ENCODE measurements at regions not wholly inside any gene's neighbourhood (a gene's known extent, or its start where the extent isn't known, plus 50 kb on each side); places are given as distances from the start of the nearest gene placed in this dataset.

- intact Hi-C loops (cut with DNase I; ENCODE audit: low total_unique reads) = no loop called here
Measured at GRCh38 chr13:108407495-108407894, 138.0 kb downstream of the TNFSF13B start.

GRCh38 chr13:108408672-108409071 lies 139.2 kb downstream of the TNFSF13B start:
- 0 to 16% methylated on average over 1 to 2 of the region's 2 CpGs for WGBS, 2 donors (ENCODE audit: low coverage in 1 of 2)
- Histone ChIP-seq H3K36me3 (no peaks in the 10 kb centered on the region), H3K27me3 (no peaks in the 10 kb centered on the region), H3K27ac (no peak overlapping the region), H3K9me3 (no peaks in the 10 kb centered on the region), H3K4me1 (no peaks in the 10 kb centered on the region), H3K4me3 (no peak overlapping the region)
- intact Hi-C loops (cut with DNase I; ENCODE audit: low total_unique reads) (no loop called here), in situ Hi-C loops (cut with MboI; ENCODE audit: low pct_ligation_motif_present in 1 of 4, low pct_unique_long_range_greater_than_20kb in 1 of 4, low sequenced_read_pairs in 3 of 4) (no loop called here)
- DNase-seq = no peak
- TF ChIP-seq EP300 (IDR thresholded peaks at IDR 0.05; ENCODE audit: low read depth) = no peak
- TF ChIP-seq POLR2AphosphoS5 (IDR thresholded peaks at IDR 0.05) = no peak

More at GRCh38 chr13:108407495-108407894, 138.0 kb downstream of the TNFSF13B start:
- TF ChIP-seq POLR2AphosphoS5 (IDR thresholded peaks at IDR 0.05) (no peak), POLR2A (IDR thresholded peaks at IDR 0.05) (no peak)
- H3K36me3 ChIP-seq = no peaks in the 10 kb centered on the region
- H3K27me3 ChIP-seq = no peaks in the 10 kb centered on the region
- DNase-seq = no peak
- no peak overlapping the region for H3K27ac ChIP-seq
- in situ Hi-C loops (cut with MboI; ENCODE audit: low pct_ligation_motif_present in 1 of 4, low pct_unique_long_range_greater_than_20kb in 1 of 4, low sequenced_read_pairs in 3 of 4) = no loop called here
- H3K4me3 ChIP-seq = no peak overlapping the region
- no peaks in the 10 kb centered on the region for H3K4me1 ChIP-seq
- 58 to 59% methylated on average over 2 of the region's 2 CpGs for WGBS, 2 donors (ENCODE audit: low coverage in 1 of 2)
- no peaks in the 10 kb centered on the region for H3K9me3 ChIP-seq

GRCh38 chr13:108409730-108410129 lies 140.2 kb downstream of the TNFSF13B start:
- TF ChIP-seq, protein P1, sequence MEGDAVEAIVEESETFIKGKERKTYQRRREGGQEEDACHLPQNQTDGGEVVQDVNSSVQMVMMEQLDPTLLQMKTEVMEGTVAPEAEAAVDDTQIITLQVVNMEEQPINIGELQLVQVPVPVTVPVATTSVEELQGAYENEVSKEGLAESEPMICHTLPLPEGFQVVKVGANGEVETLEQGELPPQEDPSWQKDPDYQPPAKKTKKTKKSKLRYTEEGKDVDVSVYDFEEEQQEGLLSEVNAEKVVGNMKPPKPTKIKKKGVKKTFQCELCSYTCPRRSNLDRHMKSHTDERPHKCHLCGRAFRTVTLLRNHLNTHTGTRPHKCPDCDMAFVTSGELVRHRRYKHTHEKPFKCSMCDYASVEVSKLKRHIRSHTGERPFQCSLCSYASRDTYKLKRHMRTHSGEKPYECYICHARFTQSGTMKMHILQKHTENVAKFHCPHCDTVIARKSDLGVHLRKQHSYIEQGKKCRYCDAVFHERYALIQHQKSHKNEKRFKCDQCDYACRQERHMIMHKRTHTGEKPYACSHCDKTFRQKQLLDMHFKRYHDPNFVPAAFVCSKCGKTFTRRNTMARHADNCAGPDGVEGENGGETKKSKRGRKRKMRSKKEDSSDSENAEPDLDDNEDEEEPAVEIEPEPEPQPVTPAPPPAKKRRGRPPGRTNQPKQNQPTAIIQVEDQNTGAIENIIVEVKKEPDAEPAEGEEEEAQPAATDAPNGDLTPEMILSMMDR (IDR thresholded peaks at IDR 0.05) = no peak
- no peak for TF ChIP-seq POLR2AphosphoS5 (IDR thresholded peaks at IDR 0.05)
- TF ChIP-seq EP300 (IDR thresholded peaks at IDR 0.05; ENCODE audit: low read depth) = no peak
- TF ChIP-seq POLR2A (IDR thresholded peaks at IDR 0.05) = no peak
- intact Hi-C loops (cut with DNase I; ENCODE audit: low total_unique reads) = no loop called here
- no peaks in the 10 kb centered on the region for H3K9me3 ChIP-seq
- H3K4me1 ChIP-seq = no peaks in the 10 kb centered on the region
- DNase-seq = no peak
- in situ Hi-C loops (cut with MboI; ENCODE audit: low pct_ligation_motif_present in 1 of 4, low pct_unique_long_range_greater_than_20kb in 1 of 4, low sequenced_read_pairs in 3 of 4) = no loop called here
- no peak overlapping the region for H3K27ac ChIP-seq
- H3K36me3 ChIP-seq = no peaks in the 10 kb centered on the region
- no peak overlapping the region for H3K4me3 ChIP-seq
- no peaks in the 10 kb centered on the region for H3K27me3 ChIP-seq

- H3K4me1 ChIP-seq = no peaks in the 10 kb centered on the region
- no peak for DNase-seq
- 62% methylated on average over 6 of the region's 6 CpGs; no CpG with 5 or more reads in 1 of the 2 donors for WGBS, 2 donors (ENCODE audit: low coverage in 1 of 2)
- H3K27ac ChIP-seq = no peak overlapping the region
- no peaks in the 10 kb centered on the region for H3K36me3 ChIP-seq
- H3K9me3 ChIP-seq = no peaks in the 10 kb centered on the region
- intact Hi-C loops (cut with DNase I; ENCODE audit: low total_unique reads) (no loop called here), in situ Hi-C loops (cut with MboI; ENCODE audit: low pct_ligation_motif_present in 1 of 4, low pct_unique_long_range_greater_than_20kb in 1 of 4, low sequenced_read_pairs in 3 of 4) (no loop called here)
- TF ChIP-seq EP300 (IDR thresholded peaks at IDR 0.05; ENCODE audit: low read depth) = no peak
- TF ChIP-seq POLR2A (IDR thresholded peaks at IDR 0.05) = no peak
- no peak for TF ChIP-seq POLR2AphosphoS5 (IDR thresholded peaks at IDR 0.05)
- TF ChIP-seq, protein P1 (IDR thresholded peaks at IDR 0.05) = no peak
- H3K4me3 ChIP-seq = no peak overlapping the region
- no peaks in the 10 kb centered on the region for H3K27me3 ChIP-seq
Measured at GRCh38 chr13:108419768-108420167, 150.2 kb downstream of the TNFSF13B start.

GRCh38 chr13:108425056-108425455 lies 155.5 kb downstream of the TNFSF13B start:
- 82 to 87% methylated on average over 4 of the region's 4 CpGs for WGBS, 2 donors (ENCODE audit: low coverage in 1 of 2)
- intact Hi-C loops (cut with DNase I; ENCODE audit: low total_unique reads) = no loop called here

More at GRCh38 chr13:108425056-108425455, 155.5 kb downstream of the TNFSF13B start:
- DNase-seq = no peak
- Histone ChIP-seq H3K4me3 (no peak overlapping the region), H3K4me1 (no peaks in the 10 kb centered on the region), H3K9me3 (no peaks in the 10 kb centered on the region), H3K36me3 (no peaks in the 10 kb centered on the region), H3K27me3 (no peaks in the 10 kb centered on the region), H3K27ac (no peak overlapping the region)
- in situ Hi-C loops (cut with MboI; ENCODE audit: low pct_ligation_motif_present in 1 of 4, low pct_unique_long_range_greater_than_20kb in 1 of 4, low sequenced_read_pairs in 3 of 4) = no loop called here
- no peak for TF ChIP-seq POLR2AphosphoS5 (IDR thresholded peaks at IDR 0.05)
- TF ChIP-seq, protein P1 (IDR thresholded peaks at IDR 0.05) = no peak
- no peak for TF ChIP-seq POLR2A (IDR thresholded peaks at IDR 0.05)
- TF ChIP-seq EP300 (IDR thresholded peaks at IDR 0.05; ENCODE audit: low read depth) = no peak
